IPS-18c (cell line): ENCODE measurements at regions not wholly inside any gene's neighbourhood (a gene's known extent, or its start where the extent isn't known, plus 50 kb on each side); places are given as distances from the start of the nearest gene placed in this dataset.
"Not testable (repeated sequence)": the region's sequence is repeated elsewhere in the genome, so short reads cannot be mapped to it uniquely, and the experiment has no call there.

Source experiments
- H3K4me3 ChIP-seq: 2 replicates; pipeline ENCODE4 v1.7.0; 2013; ENCODE audit warnings: low read depth, mild to moderate bottlenecking, low read length, moderate library complexity; ENCODE audit not compliant: insufficient read depth
- H3K9me3 ChIP-seq: one replicate; pipeline ENCODE4 v1.6.1; 2013; ENCODE audit warnings: mild to moderate bottlenecking, low read length, moderate library complexity; ENCODE audit not compliant: control insufficient read depth, insufficient read depth

DNA sequence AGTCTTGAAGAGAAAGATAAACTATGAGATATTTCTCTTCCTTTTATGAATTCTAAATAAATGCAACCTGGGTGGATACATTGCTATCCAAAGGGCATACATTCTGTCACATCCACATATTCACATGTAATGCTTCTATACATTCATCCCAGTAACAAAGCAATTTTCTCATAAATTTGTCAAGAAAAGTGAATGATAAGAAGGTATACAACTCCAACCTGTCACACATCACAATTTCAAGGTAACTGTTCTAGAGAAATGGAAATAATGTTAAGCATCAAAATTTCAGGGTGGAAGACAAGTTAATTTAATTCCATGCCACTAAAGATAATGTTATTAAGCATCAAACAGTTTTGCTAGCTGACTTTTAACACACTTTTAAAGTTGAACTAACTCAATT is 212.9 kb downstream of the SYT10 start:
- H3K9me3 ChIP-seq = no peaks in the 10 kb centered on the region
- no peak overlapping the region for H3K4me3 ChIP-seq

DNA sequence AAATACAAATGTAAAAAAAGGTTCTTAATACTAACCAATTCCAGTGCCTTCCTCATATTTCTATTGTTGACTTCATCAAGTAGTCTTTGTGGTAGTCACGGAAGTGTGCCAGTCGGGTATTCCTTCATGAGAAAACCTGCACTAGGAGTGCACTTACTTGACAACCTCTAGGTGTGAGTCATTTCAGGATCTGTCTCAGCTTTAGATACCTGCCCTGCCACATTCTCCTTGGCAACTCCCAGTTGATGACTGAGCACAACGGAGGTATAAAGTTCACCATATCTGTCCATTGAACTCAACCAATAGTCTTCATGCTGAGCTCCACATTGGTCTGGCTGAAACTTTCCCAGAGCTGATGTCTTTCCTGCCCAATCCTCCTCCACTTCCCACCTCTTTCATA is 215.7 kb downstream of the SYT10 start:
- Histone ChIP-seq H3K4me3 (no peak overlapping the region), H3K9me3 (no peaks in the 10 kb centered on the region)

DNA sequence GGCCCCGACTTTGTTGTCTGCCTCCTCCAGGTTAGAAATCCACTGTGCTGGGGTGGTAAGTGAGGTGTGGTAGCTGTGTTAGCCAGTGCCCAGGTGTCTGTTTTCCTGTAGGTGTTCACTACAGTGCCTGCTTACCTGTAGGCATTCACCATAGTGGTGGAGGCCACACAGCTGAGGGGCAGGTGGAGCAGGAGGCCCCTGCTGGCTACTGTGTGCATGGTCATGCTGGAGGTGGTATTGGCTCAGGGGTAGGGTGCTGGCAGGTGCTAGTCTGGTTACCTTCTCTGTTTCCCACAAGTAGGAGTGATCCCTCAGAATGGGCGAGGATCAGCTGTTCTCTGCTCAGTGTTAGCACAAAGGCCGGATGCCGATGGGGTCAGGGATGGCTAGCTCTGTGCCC is 217.3 kb downstream of the SYT10 start:
- H3K4me3 ChIP-seq = no peak overlapping the region
- no peaks in the 10 kb centered on the region for H3K9me3 ChIP-seq

DNA sequence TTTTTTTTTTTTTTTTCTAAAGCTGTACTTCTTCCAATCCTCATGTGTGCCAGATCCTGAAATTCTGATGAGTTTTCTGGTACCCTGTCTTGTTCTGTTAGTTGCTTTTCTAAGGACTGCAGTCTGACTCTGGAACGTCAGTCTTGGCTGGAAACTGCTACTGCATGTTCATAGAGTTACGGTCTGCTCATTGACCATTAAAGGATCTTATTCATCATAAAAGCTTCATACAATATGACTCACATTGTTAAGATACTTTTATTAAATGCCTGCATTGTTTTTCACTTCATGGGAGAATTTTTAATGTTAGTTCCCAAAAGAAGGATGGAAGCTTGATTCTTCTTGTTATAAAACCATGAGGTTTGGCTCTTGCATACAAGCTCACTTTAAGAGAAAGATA is 233.6 kb downstream of the SYT10 start:
- Histone ChIP-seq H3K4me3 (no peak overlapping the region), H3K9me3 (no peaks in the 10 kb centered on the region)

DNA sequence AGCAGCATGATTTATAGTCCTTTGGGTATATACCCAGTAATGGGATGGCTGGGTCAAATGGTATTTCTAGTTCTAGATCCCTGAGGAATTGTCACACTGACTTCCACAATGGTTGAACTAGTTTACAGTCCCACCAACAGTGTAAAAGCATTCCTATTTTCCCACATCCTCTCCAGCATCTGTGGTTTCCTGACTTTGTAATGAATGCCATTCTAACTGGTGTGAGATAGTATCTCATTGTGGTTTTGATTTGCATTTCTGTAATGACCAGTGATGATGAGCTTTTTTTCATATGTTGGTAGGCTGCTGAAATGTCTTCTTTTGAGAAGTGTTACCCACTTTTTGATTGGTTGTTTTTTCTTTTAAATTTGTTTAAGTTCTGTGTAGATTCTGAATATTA is 245.2 kb downstream of the SYT10 start:
- not testable (repeated sequence) for H3K9me3 ChIP-seq, H3K4me3 ChIP-seq

DNA sequence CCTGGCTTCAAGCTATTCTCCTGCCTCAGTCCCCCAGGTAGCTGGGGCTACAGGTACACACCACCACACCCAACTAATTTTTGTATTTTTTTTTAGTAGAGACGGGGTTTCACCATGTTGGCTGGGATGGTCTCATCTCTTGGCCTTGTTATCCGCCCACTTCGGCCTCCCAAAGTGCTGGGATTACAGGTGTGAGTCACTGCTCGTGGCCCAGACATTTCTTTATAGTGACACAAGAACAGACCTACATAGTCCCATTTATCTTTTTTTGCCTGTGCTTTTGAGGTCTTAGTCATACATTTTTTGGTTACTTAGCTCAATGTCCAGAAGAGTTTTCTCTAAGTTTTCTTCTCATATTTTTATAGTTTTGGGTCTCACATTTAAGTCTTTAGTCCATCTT is 247.4 kb downstream of the SYT10 start:
- Histone ChIP-seq H3K4me3 (no peak overlapping the region), H3K9me3 (no peaks in the 10 kb centered on the region)

DNA sequence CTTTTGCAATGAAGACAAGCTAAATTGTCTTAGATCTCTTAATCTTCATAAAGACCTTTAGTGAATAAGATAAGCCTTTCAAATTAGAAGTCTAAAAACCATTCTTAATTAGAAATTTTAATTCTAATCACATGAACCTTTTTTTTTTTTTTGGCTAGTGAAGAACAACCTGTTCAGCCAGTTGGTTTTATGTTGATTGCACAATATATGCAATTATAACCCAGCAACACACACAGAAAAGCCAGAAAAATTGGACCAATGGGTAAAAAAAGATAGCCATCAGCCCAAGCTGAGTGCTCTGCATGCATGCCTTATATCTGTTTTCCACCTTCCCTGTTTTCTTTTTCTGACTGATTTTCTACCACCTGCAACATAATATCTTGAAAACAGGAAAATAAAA is 252.2 kb downstream of the SYT10 start:
- Histone ChIP-seq H3K9me3 (no peaks in the 10 kb centered on the region), H3K4me3 (no peak overlapping the region)

DNA sequence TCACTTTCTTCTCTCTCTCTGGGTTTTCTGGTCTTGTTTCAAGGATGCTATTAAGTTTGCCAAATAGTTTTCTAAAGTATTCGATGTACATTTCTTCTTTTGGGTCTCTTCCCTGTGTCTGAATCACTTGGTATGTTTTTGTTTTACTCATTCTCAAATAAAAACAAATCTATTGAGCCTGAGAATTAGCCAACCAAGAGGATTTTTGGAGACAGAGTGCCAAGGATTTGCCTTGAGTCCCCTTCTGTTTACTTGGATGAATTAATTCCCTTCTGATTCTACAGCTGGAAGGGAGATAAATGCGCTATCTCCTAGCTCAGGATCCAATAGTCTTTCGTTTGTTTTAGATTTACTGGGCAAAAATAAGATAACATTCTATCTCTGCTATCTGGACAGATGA is 255.5 kb downstream of the SYT10 start:
- no peaks in the 10 kb centered on the region for H3K9me3 ChIP-seq

DNA sequence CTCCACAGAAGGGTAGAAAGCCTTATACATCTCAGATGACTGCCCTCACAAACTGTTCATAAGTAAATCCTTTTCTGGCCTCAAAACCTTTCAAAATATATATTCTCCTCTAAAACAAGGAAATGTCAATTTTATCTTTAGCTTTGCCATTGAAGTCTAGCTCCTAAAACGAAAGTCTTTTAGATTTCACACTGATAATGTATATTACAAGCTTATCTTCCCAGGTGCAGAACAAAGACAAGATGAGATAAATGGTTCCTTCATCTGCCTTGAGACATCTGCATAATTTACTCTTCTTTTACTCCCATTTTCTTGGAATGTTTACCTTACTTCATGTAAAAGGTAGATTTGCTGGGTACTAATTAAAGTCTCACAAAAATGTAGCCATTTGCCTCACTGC is 257.1 kb downstream of the SYT10 start:
- Histone ChIP-seq H3K4me3 (no peak overlapping the region), H3K9me3 (no peaks in the 10 kb centered on the region)

More for the DNA sequence above, 255.5 kb downstream of the SYT10 start:
- H3K4me3 ChIP-seq = no peak overlapping the region

DNA sequence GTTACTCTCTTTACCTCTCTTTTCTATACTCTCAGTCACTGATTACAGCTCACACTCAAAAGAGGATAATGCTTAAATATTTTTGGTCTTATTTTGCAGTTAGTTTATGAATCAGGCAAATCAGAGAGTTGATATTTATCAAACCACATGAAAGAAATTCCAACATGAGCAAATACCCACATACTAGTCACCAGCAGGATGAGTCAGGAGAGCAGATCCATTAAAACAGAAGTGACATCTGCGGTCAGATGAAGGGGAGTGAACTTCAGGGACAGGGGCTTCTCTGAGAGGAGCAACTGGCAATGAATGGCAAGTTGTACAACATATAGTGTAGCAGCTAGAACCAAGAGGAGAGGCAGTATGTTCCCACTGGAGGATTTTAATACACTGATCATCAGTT is 258.7 kb downstream of the SYT10 start:
- no peaks in the 10 kb centered on the region for H3K9me3 ChIP-seq
- H3K4me3 ChIP-seq = no peak overlapping the region

DNA sequence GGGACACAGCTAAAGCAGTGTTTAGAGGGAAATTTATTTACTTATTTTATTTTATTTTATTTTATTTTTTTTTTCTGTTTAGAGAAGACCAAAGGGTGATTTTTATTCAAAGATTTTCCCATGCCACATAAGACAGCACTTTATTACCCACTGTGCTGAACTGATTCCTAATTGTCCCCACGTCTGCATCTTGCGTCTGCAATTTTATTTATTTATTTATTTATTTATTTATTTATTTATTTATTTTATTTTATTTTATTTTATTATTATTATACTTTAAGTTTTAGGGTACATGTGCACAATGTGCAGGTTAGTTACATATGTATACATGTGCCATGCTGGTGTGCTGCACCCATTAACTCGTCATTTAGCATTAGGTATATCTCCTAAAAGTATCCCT is 269.7 kb upstream of the PKP2 start:
- H3K9me3 ChIP-seq = not testable (repeated sequence)

DNA sequence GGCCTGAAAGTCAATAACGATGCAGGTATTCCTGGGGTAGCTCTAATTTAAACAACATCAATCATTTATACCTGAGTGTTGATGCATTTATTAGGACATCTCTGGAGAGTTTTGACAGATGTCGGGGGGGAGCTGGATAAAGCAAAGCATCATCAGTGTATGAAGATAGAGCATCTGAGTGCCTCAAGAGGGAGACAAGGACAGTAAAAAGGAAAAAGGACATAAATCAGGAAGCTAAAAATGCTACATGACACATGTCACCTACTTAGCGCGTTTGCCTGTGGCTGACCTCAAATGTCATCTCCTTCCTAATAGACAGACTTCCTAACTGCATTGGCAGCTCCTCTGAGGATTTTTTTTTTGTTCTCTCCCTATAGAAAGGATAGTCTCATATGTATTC is 259.5 kb upstream of the PKP2 start:
- H3K4me3 ChIP-seq = no peak overlapping the region
- H3K9me3 ChIP-seq = no peaks in the 10 kb centered on the region

More for the DNA sequence above, 269.7 kb upstream of the PKP2 start:
- not testable (repeated sequence) for H3K4me3 ChIP-seq

DNA sequence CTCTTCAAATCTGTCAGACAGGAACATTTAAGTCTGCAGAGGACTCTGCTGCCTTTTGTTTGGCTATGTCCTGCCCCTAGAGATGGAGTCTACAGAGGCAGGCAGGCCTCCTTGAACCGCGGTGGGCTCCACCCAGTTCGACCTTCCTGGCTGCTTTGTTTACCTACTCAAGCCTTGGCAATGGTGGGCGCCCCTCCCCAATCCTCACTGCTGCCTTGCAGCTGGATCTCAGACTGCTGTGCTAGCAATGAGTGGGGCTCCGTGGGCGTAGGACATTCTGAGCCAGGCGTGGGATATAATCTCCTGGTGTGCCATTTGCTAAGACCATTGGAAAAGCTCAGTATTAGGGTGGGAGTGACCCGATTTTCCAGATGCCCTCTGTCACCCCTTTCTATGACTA is 250.7 kb upstream of the PKP2 start:
- not testable (repeated sequence) for H3K9me3 ChIP-seq, H3K4me3 ChIP-seq

DNA sequence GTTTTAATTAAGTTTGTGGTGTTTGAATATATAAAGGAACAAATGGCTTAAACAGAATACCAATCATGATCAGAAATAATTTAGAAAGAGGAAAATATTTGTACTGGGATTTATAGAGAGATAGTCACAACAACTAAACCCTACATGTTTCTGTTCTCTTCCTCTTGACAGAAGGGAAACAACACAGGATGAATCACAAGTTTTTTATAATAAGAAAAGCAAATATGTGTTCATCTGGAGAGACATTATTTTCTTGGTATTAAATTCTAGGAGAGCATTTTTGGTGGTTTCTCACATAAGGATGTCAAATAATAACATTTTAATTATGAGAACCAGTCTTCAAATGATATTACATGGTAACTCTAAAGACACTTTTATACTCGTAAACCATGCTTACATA is 232.9 kb upstream of the PKP2 start:
- Histone ChIP-seq H3K4me3 (no peak overlapping the region), H3K9me3 (no peaks in the 10 kb centered on the region)

DNA sequence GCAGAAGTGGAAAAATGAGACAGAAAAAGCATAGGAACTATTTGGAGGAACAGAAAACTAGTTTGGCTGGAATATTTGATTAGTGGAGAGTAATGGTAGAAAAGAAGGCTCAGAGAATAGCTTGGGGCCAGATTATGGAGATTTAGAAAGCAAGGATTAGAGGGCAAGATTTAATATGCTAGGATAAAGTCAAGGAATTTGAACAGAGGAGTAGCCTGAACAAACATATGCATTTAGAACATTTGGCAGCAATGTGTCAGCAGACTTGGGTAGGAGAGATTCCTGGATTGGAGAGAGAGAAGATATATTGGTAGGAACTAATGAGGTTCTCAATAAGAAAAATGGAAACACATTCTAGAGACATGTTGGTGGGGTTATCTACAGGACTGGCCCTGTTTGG is 229.2 kb upstream of the PKP2 start:
- H3K9me3 ChIP-seq = no peaks in the 10 kb centered on the region
- no peak overlapping the region for H3K4me3 ChIP-seq

DNA sequence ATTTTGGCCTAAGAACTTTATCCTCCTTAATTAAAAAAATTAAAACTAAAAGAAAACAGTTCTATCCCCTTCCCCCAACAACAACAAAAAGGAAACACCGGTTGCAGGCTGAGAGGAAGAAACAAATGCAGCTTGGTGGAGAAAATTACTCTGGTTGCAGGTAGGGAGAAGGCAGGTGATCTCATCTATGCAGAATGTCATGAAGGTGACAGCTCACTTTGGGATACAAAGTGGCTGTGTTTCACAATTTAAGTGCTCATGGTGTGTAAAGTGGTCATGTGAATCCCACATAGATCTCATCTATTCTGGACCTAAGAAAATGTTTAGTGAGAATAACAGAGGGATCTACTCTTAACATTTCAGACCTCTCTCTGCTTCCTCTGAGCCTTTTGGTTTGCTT is 219.7 kb upstream of the PKP2 start:
- Histone ChIP-seq H3K9me3 (no peaks in the 10 kb centered on the region), H3K4me3 (no peak overlapping the region)

DNA sequence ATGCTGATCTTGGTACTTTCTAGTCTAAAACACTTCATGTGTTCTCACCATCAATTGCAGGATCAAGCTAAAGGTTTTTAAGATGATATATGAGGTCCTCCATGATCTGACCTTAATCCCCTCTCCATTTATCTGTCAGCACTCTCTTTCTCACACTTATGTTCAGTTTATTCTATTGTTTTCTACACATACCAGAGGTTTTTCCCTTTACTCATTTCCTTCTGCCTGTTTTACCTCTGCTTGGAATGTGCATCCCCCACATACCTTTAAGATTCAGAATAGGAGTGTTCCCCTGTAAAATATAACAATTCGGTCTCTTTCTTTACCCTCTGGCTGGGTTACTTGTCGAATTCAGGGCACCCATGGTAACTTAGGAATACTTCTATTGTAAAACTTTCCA is 219.1 kb upstream of the PKP2 start:
- H3K9me3 ChIP-seq = no peaks in the 10 kb centered on the region
- H3K4me3 ChIP-seq = no peak overlapping the region

DNA sequence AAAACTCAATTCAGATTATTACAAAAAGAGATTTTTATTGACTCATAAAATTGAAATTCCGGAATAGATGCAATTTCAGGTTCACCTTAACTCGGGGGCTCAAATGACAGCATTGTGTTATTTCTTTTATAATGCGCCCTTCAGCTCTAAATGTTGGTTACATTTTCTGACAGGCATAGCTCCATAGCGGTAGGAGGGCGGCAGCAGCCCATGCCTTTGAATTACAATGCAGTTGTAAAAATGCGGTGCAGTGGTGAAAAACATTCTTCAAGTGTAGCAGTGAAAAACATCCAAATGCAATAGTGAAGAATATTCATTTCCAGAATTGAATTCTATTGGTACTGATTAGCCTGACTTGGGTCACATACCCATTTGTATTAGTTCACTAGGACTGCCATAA is 215.3 kb upstream of the PKP2 start:
- H3K4me3 ChIP-seq = no peak overlapping the region
- peaks cover 3% of the 10 kb centered on the region for H3K9me3 ChIP-seq

DNA sequence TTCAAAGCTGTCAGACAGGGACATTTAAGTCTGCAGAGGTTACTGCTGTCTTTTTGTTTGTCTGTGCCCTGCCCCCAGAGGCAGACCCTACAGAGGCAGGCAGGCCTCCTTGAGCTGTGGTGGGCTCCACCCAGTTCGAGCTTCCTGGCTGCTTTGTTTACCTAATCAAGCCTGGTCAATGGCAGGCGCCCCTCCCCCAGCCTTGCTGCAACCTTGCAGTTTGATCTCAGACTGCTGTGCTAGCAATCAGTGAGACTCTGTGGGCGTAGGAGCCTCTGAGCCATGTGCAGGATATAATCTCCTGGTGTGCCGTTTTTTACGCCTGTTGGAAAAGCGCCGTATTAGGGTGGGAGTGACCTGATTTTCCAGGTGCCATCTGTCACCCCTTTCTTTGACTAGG is 211.2 kb upstream of the PKP2 start:
- not testable (repeated sequence) for H3K9me3 ChIP-seq
- 0 out of 2 replicates have a peak overlapping the region, but pooled peaks have one; percentile 20 for H3K4me3 ChIP-seq

DNA sequence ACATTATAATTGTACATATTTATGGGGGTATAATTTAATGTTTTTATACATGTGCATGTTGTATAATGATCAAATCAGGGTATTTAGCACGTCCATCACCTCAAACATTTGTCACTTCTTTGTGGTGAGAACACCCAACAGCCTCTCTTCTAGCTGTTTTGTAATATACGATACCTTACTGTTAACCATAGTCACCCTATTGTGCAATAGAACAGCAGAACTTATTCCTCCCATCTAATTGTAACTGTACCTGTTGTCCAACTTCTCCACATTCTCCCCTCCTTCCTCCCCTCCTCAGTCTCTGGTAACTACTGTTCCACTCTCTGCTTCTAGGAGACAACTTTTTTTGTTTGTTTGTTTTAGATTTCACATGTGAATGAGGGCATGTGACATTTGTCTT is 197.0 kb upstream of the PKP2 start:
- Histone ChIP-seq H3K9me3 (peaks cover 4% of the 10 kb centered on the region), H3K4me3 (no peak overlapping the region)
